Subcutaneous abdominal adipose tissue (tissue), 5 donors: ENCODE measurements at regions not wholly inside any gene's neighbourhood (a gene's known extent, or its start where the extent isn't known, plus 50 kb on each side); places are given as distances from the start of the nearest gene placed in this dataset.

ENCODE experiments used
- H3K27ac ChIP-seq: one replicate; pipeline ENCODE4 v1.7.0; 2013; ENCODE audit warnings: low read depth, mild to moderate bottlenecking, inconsistent platforms, low read length, moderate library complexity
- H3K27me3 ChIP-seq, 5 donors: one replicate each; pipeline ENCODE4 v1.7.0; 2013; ENCODE audit warnings: low read length in 5 of 5, inconsistent platforms in 1 of 5; ENCODE audit not compliant: control insufficient read depth in 5 of 5, insufficient read depth in 4 of 5
- H3K36me3 ChIP-seq, 5 donors: one replicate each; pipeline ENCODE4 v1.7.0; 2013; ENCODE audit warnings: low read length in 5 of 5; ENCODE audit not compliant: control insufficient read depth in 5 of 5, insufficient read depth in 5 of 5
- H3K4me1 ChIP-seq, 5 donors: one replicate each; pipeline ENCODE4 v1.7.0; 2013; ENCODE audit warnings: low read length in 5 of 5, mild to moderate bottlenecking in 3 of 5, moderate library complexity in 1 of 5; ENCODE audit not compliant: control insufficient read depth in 5 of 5, insufficient read depth in 5 of 5
- H3K4me3 ChIP-seq, 5 donors: one replicate each; pipeline ENCODE4 v1.7.0; 2013; ENCODE audit warnings: low read length in 5 of 5, low read depth in 1 of 5
- H3K9ac ChIP-seq, 5 donors: one replicate each; pipeline ENCODE4 v1.7.0; 2013; ENCODE audit warnings: low read length in 5 of 5, mild to moderate bottlenecking in 4 of 5, moderate library complexity in 3 of 5
- H3K9me3 ChIP-seq, 5 donors: one replicate each; pipeline ENCODE4 v1.7.0; 2013; ENCODE audit warnings: low read length in 5 of 5; ENCODE audit not compliant: control insufficient read depth in 5 of 5
- donor health status: healthy.
- donor health status: healthy.
- donor health status: healthy.
- donor health status: healthy.
- donor health status: healthy.

- no peaks in the 10 kb centered on the region for H3K27me3 ChIP-seq
- H3K9ac ChIP-seq: no peak overlapping the region
- no peaks in the 10 kb centered on the region for H3K4me1 ChIP-seq
- no peaks in the 10 kb centered on the region for H3K36me3 ChIP-seq
- no peak overlapping the region for H3K4me3 ChIP-seq
- H3K27ac ChIP-seq: no peak overlapping the region
- H3K9me3 ChIP-seq: peaks cover 0 to 3% (median 0%) of the 10 kb centered on the region in 5 donors
These were observed 729.3 kb upstream of the KIF2B start for GRCh38 chr17:53093391-53093790.

- no peaks in the 10 kb centered on the region for H3K4me1 ChIP-seq
- no peak overlapping the region for H3K9ac ChIP-seq
- no peaks in the 10 kb centered on the region for H3K36me3 ChIP-seq
- no peaks in the 10 kb centered on the region for H3K27me3 ChIP-seq
- no peaks in the 10 kb centered on the region for H3K9me3 ChIP-seq
- no peak overlapping the region for H3K27ac ChIP-seq
- no peak overlapping the region for H3K4me3 ChIP-seq
These were observed 730.7 kb upstream of the KIF2B start for GRCh38 chr17:53092072-53092471.

DNA sequence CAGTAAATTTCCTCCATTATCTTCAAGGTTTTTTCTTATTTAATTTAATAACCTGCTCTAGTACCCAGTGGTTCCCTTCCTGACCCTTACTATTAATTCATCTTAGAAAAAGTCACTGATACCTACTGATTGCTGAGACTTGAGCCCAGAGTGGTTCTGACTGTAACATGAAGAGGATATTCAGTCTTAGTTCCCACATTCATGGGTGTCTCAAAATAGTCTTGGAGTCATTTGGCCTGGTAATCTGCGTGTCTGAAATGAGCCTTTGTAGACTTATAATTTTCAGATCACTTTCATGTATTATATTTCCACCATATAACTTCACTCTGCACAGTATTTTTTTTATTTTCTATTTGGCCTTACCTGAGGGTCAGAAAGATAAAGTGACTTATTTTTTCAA is 732.0 kb upstream of the KIF2B start:
- H3K27ac ChIP-seq: no peak overlapping the region
- H3K4me3 ChIP-seq: no peak overlapping the region
- H3K27me3 ChIP-seq: no peaks in the 10 kb centered on the region
- no peaks in the 10 kb centered on the region for H3K36me3 ChIP-seq
- H3K9ac ChIP-seq: no peak overlapping the region
- H3K9me3 ChIP-seq: no peaks in the 10 kb centered on the region
- H3K4me1 ChIP-seq: no peaks in the 10 kb centered on the region

- no peaks in the 10 kb centered on the region for H3K4me1 ChIP-seq
- no peak overlapping the region for H3K9ac ChIP-seq
- H3K4me3 ChIP-seq: no peak overlapping the region
- H3K27me3 ChIP-seq: no peaks in the 10 kb centered on the region
- no peaks in the 10 kb centered on the region for H3K9me3 ChIP-seq
- H3K36me3 ChIP-seq: no peaks in the 10 kb centered on the region
- H3K27ac ChIP-seq: no peak overlapping the region
These were observed 734.2 kb upstream of the KIF2B start for GRCh38 chr17:53088481-53088880.

DNA sequence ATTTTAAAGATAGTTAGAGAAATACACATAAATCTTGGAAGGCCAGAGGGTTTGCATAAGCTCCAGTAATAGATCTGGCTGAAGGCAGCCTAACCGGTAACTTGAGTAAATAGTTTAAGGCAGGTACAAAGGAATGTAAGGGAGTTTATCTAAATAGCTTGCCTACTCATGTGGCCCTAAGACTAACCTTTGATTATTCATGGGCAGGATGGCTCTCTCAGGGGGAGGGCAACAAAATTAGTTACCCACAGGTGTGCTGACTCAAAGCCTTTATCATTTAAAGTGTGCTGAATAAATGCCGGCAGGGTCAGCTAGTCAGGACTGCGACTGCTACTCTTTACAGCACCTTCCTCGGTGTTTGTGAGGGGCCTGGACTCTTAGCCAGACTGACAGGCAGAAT is 761.3 kb upstream of the KIF2B start:
- Histone ChIP-seq H3K4me1 (no peaks in the 10 kb centered on the region), H3K36me3 (no peaks in the 10 kb centered on the region), H3K27ac (no peak overlapping the region), H3K9me3 (peaks cover 0 to 7% (median 3%) of the 10 kb centered on the region in 5 donors), H3K9ac (no peak overlapping the region), H3K4me3 (no peak overlapping the region), H3K27me3 (no peaks in the 10 kb centered on the region)

- no peak overlapping the region for H3K4me3 ChIP-seq
These were observed 764.7 kb upstream of the KIF2B start for GRCh38 chr17:53058031-53058430.

GRCh38 chr17:53046781-53047180 is 775.9 kb upstream of the KIF2B start:
- Histone ChIP-seq H3K27me3 (no peaks in the 10 kb centered on the region), H3K4me3 (no peak overlapping the region), H3K36me3 (no peaks in the 10 kb centered on the region), H3K9me3 (peaks cover 0 to 3% (median 2%) of the 10 kb centered on the region in 5 donors), H3K9ac (no peak overlapping the region), H3K27ac (no peak overlapping the region), H3K4me1 (no peaks in the 10 kb centered on the region)

More at GRCh38 chr17:53058031-53058430, 764.7 kb upstream of the KIF2B start:
- no peak overlapping the region for H3K9ac ChIP-seq
- H3K9me3 ChIP-seq: peaks cover 0 to 5% (median 3%) of the 10 kb centered on the region in 5 donors
- no peaks in the 10 kb centered on the region for H3K27me3 ChIP-seq
- no peaks in the 10 kb centered on the region for H3K36me3 ChIP-seq
- H3K27ac ChIP-seq: no peak overlapping the region
- no peaks in the 10 kb centered on the region for H3K4me1 ChIP-seq

GRCh38 chr17:53039981-53040380 is 782.7 kb upstream of the KIF2B start:
- Histone ChIP-seq H3K9ac (no peak overlapping the region), H3K4me3 (no peak overlapping the region), H3K27me3 (no peaks in the 10 kb centered on the region), H3K36me3 (no peaks in the 10 kb centered on the region), H3K9me3 (peaks cover 0 to 2% (median 0%) of the 10 kb centered on the region in 5 donors), H3K27ac (no peak overlapping the region), H3K4me1 (peaks cover 0 to 7% (median 0%) of the 10 kb centered on the region in 5 donors)

DNA sequence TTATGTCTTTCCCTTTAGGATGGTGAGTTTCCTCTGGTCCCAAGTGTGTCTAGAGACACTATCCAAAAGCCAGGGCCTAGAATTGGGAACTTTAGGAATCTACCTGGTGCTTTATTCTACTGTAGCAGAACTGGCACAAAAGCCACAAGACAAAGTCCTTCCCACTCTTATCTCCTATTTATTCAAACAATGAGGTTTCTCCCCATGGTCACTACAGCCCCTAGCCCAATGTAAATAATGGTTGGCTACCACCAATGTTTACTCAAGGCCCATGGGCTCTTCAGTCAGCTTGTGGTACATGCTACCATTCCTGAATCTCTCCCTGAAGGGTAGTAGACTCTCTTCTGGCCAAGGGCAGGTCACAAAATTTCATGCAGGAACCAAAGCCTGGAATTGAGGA is 789.4 kb upstream of the KIF2B start:
- Histone ChIP-seq H3K9ac (no peak overlapping the region), H3K36me3 (no peaks in the 10 kb centered on the region), H3K4me1 (no peaks in the 10 kb centered on the region), H3K9me3 (peaks cover 0 to 5% (median 0%) of the 10 kb centered on the region in 5 donors), H3K27ac (no peak overlapping the region), H3K27me3 (no peaks in the 10 kb centered on the region), H3K4me3 (no peak overlapping the region)

DNA sequence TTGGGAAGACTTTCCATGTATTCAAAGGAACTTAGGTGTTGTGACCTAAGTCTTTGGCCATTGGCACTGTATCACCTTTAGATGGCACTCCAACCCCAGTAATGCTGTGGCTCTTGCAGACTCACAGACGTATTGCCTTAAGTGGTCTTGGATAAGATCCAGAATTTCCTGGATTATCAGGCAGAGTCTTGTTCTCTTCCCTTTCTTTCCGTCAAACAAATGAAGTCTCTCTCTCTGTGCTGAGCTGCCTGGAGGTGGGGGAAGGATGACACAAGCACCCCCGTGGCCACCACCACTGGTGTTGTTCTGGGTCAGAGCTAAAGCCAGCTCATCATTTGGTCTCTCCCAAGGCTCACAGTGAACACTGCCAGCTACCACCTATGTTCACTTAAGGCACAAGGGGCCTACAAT is 789.9 kb upstream of the KIF2B start:
- H3K4me3 ChIP-seq: no peak overlapping the region
- peaks cover 0 to 5% (median 0%) of the 10 kb centered on the region in 5 donors for H3K9me3 ChIP-seq
- H3K27me3 ChIP-seq: no peaks in the 10 kb centered on the region
- no peaks in the 10 kb centered on the region for H3K36me3 ChIP-seq
- H3K4me1 ChIP-seq: no peaks in the 10 kb centered on the region
- no peak overlapping the region for H3K27ac ChIP-seq
- no peak overlapping the region for H3K9ac ChIP-seq

GRCh38 chr17:53017227-53017626 is 805.5 kb upstream of the KIF2B start:
- no peak overlapping the region for H3K27ac ChIP-seq
- H3K9ac ChIP-seq: no peak overlapping the region
- H3K36me3 ChIP-seq: no peaks in the 10 kb centered on the region
- no peaks in the 10 kb centered on the region for H3K27me3 ChIP-seq
- peaks cover 0 to 3% (median 0%) of the 10 kb centered on the region in 5 donors for H3K9me3 ChIP-seq
- no peak overlapping the region for H3K4me3 ChIP-seq
- H3K4me1 ChIP-seq: no peaks in the 10 kb centered on the region
